ENCODE measurements at regions not wholly inside any gene's neighbourhood (a gene's known extent, or its start where the extent isn't known, plus 50 kb on each side); places are given as distances from the start of the nearest gene placed in this dataset.
"Not testable (repeated sequence)": the region's sequence is repeated elsewhere in the genome, so short reads cannot be mapped to it uniquely, and the experiment has no call there.

DNA sequence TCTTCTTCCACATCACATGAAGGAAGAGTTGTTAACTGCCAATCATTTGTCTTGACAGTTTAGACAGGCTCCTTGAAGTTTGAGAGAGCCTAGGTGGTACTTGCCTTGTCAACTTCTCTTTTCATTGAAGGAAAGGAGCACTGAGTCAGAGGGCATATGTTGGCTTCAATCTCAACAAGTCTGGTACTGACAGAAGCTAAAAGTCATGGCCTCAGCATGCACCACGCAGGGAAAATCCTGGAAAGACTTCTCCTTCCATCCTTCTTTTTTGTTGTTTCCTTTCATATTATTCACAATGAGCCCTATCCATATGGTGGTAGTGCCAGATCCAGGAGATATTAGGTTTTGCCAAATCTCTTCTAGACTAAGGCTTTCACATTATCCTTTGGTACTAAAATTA lies 1272.5 kb downstream of the ROBO1 start:
- Histone ChIP-seq H3K4me1 (ENCODE audit: control insufficient read depth in 1 of 2, insufficient read depth in 2 of 2, low read length in 2 of 2) (peaks cover 0 to 4% of the 10 kb centered on the region in 2 donors), H3K27me3 (ENCODE audit: low read depth, low read length) (no peaks in the 10 kb centered on the region), H3K27ac (ENCODE audit: low read length) (no peak overlapping the region)

DNA sequence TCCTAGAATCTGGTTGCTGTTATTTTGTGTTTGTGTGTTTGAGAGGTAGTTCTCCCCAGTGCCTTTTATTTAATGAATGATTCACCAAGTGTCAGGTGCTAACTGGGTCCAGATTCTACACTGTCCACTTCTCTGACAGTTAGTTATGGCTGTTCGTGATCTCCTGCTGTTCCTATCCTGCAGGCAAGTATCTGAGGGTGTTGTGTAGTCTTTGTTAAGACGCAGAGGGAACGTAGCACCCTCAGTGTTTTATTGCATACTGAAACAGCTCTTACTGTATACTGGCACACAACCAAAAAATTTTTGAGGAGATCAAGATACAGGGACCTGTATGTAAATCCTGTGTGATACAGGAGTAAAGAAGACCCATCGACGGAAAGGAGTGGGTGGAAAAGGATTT lies 1271.3 kb downstream of the ROBO1 start:
- peaks cover 0 to 4% of the 10 kb centered on the region in 2 donors for H3K4me1 ChIP-seq (ENCODE audit: control insufficient read depth in 1 of 2, insufficient read depth in 2 of 2, low read length in 2 of 2)
- no peaks in the 10 kb centered on the region for H3K36me3 ChIP-seq (ENCODE audit: control insufficient read depth in 1 of 2, insufficient read depth in 2 of 2, low read length in 2 of 2)
- H3K27ac ChIP-seq (ENCODE audit: low read length): no peak overlapping the region
- no peaks in the 10 kb centered on the region for H3K9me3 ChIP-seq (ENCODE audit: control insufficient read depth in 1 of 2, low read length in 2 of 2)
- H3K27me3 ChIP-seq (ENCODE audit: low read depth, low read length): no peaks in the 10 kb centered on the region
- H3K4me3 ChIP-seq (ENCODE audit: low read depth in 1 of 2, low read length in 2 of 2): no peak overlapping the region

More for the DNA sequence above, 1272.5 kb downstream of the ROBO1 start:
- no peaks in the 10 kb centered on the region for H3K9me3 ChIP-seq (ENCODE audit: control insufficient read depth in 1 of 2, low read length in 2 of 2)
- no peaks in the 10 kb centered on the region for H3K36me3 ChIP-seq (ENCODE audit: control insufficient read depth in 1 of 2, insufficient read depth in 2 of 2, low read length in 2 of 2)
- no peak overlapping the region for H3K4me3 ChIP-seq (ENCODE audit: low read depth in 1 of 2, low read length in 2 of 2)

DNA sequence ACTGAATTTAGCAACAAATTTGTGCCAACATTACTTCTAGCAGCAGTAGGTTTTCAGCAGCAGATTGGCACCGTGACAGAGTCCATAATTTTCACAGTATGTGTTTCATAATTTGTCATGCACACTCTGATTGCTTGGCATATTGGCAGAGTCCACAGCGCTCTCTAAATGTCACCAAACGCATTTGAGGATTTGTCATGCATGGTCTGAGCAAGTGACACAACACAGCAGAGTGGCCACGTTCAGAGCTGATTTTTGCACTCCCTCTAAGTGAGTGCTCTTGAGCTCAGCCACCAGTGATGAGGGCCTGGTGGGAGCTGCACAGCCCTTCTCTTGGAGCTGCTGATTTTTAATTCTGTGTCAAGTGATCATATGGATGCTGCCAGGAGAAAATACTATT lies 1270.8 kb downstream of the ROBO1 start:
- Histone ChIP-seq H3K9me3 (ENCODE audit: control insufficient read depth in 1 of 2, low read length in 2 of 2) (no peaks in the 10 kb centered on the region), H3K4me3 (ENCODE audit: low read depth in 1 of 2, low read length in 2 of 2) (no peak overlapping the region), H3K27me3 (ENCODE audit: low read depth, low read length) (no peaks in the 10 kb centered on the region), H3K36me3 (ENCODE audit: control insufficient read depth in 1 of 2, insufficient read depth in 2 of 2, low read length in 2 of 2) (no peaks in the 10 kb centered on the region), H3K4me1 (ENCODE audit: control insufficient read depth in 1 of 2, insufficient read depth in 2 of 2, low read length in 2 of 2) (peaks cover 0 to 4% of the 10 kb centered on the region in 2 donors), H3K27ac (ENCODE audit: low read length) (no peak overlapping the region)

DNA sequence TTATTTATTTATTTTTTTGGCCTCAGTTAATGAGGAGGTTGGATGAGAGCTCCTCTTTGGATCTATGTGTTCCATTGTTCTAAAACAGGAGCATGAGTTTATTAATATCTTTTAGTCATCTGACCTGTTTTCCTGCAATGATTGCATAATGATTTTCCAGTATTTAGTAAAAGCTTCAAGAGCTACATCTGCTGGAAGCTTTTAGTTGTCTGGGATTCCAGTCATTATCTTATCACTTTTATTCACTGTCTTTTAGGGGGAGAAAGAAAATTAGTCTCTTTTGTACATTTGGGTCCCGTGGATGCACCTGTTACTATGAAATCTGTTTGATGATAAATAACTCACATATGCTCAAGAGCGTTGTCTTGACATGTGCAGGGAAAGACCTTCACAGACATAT lies 1270.0 kb downstream of the ROBO1 start:
- H3K36me3 ChIP-seq (ENCODE audit: control insufficient read depth in 1 of 2, insufficient read depth in 2 of 2, low read length in 2 of 2): no peaks in the 10 kb centered on the region
- H3K4me1 ChIP-seq (ENCODE audit: control insufficient read depth in 1 of 2, insufficient read depth in 2 of 2, low read length in 2 of 2): peaks cover 0 to 4% of the 10 kb centered on the region in 2 donors
- no peak overlapping the region for H3K27ac ChIP-seq (ENCODE audit: low read length)
- H3K4me3 ChIP-seq (ENCODE audit: low read depth in 1 of 2, low read length in 2 of 2): no peak overlapping the region
- no peaks in the 10 kb centered on the region for H3K9me3 ChIP-seq (ENCODE audit: control insufficient read depth in 1 of 2, low read length in 2 of 2)
- H3K27me3 ChIP-seq (ENCODE audit: low read depth, low read length): no peaks in the 10 kb centered on the region

DNA sequence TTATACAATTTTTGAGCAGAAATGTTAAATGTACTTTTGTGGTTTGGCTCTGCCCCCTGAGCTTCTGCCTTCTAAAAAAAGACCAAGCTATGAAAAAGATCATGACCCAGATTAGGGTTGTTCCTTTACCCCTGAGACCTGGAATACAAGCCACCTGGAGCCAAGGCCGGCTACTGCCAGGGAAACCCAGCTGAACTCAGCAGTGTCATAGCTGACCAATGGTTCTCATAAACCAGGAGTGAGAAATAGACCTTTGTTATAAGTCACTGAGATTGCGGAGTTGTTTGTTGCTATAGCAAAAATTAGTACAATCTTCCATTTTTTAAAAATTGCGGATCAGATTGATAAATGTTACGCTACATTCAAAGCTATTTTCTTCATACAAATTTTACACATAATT lies 1261.7 kb downstream of the ROBO1 start:
- no peaks in the 10 kb centered on the region for H3K36me3 ChIP-seq (ENCODE audit: control insufficient read depth in 1 of 2, insufficient read depth in 2 of 2, low read length in 2 of 2)
- H3K4me1 ChIP-seq (ENCODE audit: control insufficient read depth in 1 of 2, insufficient read depth in 2 of 2, low read length in 2 of 2): no peaks in the 10 kb centered on the region
- no peak overlapping the region for H3K27ac ChIP-seq (ENCODE audit: low read length)
- H3K9me3 ChIP-seq (ENCODE audit: control insufficient read depth in 1 of 2, low read length in 2 of 2): no peaks in the 10 kb centered on the region
- H3K4me3 ChIP-seq (ENCODE audit: low read depth in 1 of 2, low read length in 2 of 2): no peak overlapping the region
- no peaks in the 10 kb centered on the region for H3K27me3 ChIP-seq (ENCODE audit: low read depth, low read length)

DNA sequence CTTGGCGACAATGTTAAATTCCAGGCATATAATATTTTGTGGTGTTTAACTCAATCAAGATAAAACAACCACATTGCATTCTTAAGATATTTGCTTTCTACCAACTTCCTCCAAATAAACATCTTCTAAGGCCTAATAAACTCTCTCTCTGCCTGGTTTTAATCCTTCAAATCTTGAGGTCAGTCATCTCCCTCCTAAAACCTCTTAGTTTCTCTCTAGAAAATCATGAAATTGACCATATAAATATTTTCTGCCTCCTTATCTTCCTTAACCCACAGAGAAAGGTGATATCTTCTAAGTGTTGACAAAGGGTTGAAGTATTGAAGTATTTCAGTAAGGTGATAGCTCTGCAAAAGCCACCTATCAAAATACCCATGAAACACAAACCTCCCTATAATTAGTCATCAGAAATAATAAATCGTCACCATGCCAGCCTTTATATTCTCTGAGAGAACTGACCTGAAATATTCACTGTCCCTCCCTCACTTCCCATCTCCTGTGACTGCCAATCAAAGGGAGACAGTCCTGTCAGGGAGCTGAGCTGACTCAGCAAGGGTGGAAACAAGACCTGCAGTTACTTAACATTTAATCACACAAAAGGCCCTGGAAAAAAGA lies 1261.1 kb downstream of the ROBO1 start:
- no peaks in the 10 kb centered on the region for H3K4me1 ChIP-seq (ENCODE audit: control insufficient read depth in 1 of 2, insufficient read depth in 2 of 2, low read length in 2 of 2)
- H3K36me3 ChIP-seq (ENCODE audit: control insufficient read depth in 1 of 2, insufficient read depth in 2 of 2, low read length in 2 of 2): no peaks in the 10 kb centered on the region
- H3K27ac ChIP-seq (ENCODE audit: low read length): no peak overlapping the region
- H3K9me3 ChIP-seq (ENCODE audit: control insufficient read depth in 1 of 2, low read length in 2 of 2): no peaks in the 10 kb centered on the region
- no peaks in the 10 kb centered on the region for H3K27me3 ChIP-seq (ENCODE audit: low read depth, low read length)
- no peak overlapping the region for H3K4me3 ChIP-seq (ENCODE audit: low read depth in 1 of 2, low read length in 2 of 2)

DNA sequence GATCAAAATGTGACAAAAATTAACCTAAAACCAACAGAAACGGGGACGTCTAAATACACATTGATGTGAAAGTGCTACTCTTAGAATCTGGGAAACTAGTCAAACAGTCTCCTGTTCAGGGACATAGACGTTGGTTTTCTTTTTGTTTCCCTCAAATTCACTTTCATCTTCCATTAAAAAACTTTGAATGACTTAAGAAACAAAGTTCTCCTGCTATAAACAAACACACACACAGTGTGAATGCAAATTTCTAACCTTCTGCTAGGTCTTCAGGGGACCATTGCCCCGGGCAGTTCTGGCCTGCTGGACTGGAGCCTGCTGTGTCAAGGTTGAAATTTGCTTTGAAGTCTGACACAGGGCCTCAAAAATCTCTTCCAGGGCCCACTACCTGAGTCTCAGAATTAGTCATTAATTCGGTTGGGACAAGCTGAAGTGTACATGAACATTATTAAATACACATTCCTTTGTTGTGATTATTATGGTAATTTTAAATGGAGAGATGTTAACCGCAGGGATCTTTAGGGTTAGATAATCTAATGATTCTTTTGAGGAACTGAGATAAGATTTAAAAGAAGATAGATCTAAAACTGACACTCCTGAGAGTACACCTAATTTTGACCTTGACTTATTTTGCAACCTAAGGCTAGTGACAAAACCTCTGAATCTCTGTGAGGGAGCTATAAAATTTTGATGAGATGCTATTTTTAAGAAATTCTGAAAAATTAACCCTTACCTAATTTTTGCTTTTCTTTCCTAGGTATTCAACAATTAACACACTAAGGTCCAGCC lies 1260.4 kb downstream of the ROBO1 start:
- no peaks in the 10 kb centered on the region for H3K27me3 ChIP-seq (ENCODE audit: low read depth, low read length)

DNA sequence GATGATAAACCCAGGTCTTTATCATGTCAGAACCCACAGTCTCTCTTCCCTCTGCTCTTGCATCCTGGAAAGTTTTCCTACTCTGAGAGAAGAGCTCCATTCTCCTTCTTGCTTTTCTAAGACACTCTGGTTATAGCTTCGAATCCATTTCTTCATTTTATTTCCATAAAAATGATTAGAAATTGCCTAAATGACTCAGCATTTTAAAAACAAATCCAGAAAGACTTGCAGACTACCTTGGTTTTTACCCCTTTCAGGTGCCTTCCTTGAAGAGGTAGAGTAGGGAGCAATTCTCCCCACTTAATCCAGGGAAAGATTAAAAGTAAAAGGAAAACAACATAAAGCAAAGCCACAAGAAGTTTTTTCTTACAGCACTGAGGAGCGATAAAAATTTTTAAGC lies 1256.0 kb downstream of the ROBO1 start:
- H3K27ac ChIP-seq (ENCODE audit: low read length): no peak overlapping the region
- H3K36me3 ChIP-seq (ENCODE audit: control insufficient read depth in 1 of 2, insufficient read depth in 2 of 2, low read length in 2 of 2): no peaks in the 10 kb centered on the region
- H3K9me3 ChIP-seq (ENCODE audit: control insufficient read depth in 1 of 2, low read length in 2 of 2): no peaks in the 10 kb centered on the region
- no peaks in the 10 kb centered on the region for H3K27me3 ChIP-seq (ENCODE audit: low read depth, low read length)
- no peaks in the 10 kb centered on the region for H3K4me1 ChIP-seq (ENCODE audit: control insufficient read depth in 1 of 2, insufficient read depth in 2 of 2, low read length in 2 of 2)
- no peak overlapping the region for H3K4me3 ChIP-seq (ENCODE audit: low read depth in 1 of 2, low read length in 2 of 2)

More for the DNA sequence above, 1260.4 kb downstream of the ROBO1 start:
- Histone ChIP-seq H3K27ac (ENCODE audit: low read length) (no peak overlapping the region), H3K36me3 (ENCODE audit: control insufficient read depth in 1 of 2, insufficient read depth in 2 of 2, low read length in 2 of 2) (no peaks in the 10 kb centered on the region), H3K9me3 (ENCODE audit: control insufficient read depth in 1 of 2, low read length in 2 of 2) (no peaks in the 10 kb centered on the region), H3K4me3 (ENCODE audit: low read depth in 1 of 2, low read length in 2 of 2) (no peak overlapping the region), H3K4me1 (ENCODE audit: control insufficient read depth in 1 of 2, insufficient read depth in 2 of 2, low read length in 2 of 2) (no peaks in the 10 kb centered on the region)

DNA sequence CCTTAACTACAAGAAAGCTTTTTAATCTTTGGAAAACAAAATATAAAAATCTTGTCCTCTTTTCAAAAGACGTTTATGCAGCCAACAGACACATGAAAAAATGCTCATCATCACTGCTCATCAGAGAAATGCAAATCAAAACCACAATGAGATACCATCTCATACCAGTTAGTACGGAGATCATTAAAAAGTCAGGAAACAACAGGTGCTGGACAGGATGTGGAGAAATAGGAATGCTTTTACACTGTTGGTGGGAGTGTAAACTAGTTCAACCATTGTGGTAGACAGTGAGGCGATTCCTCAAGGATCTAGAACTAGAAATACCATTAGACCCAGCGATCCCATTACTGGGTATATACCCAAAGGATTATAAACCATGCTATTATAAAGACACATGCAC lies 1255.0 kb downstream of the ROBO1 start:
- not testable (repeated sequence) for H3K9me3 ChIP-seq (ENCODE audit: control insufficient read depth in 1 of 2, low read length in 2 of 2); H3K27ac ChIP-seq (ENCODE audit: low read length); H3K36me3 ChIP-seq (ENCODE audit: control insufficient read depth in 1 of 2, insufficient read depth in 2 of 2, low read length in 2 of 2); H3K4me3 ChIP-seq (ENCODE audit: low read depth in 1 of 2, low read length in 2 of 2); H3K27me3 ChIP-seq (ENCODE audit: low read depth, low read length); H3K4me1 ChIP-seq (ENCODE audit: control insufficient read depth in 1 of 2, insufficient read depth in 2 of 2, low read length in 2 of 2)

DNA sequence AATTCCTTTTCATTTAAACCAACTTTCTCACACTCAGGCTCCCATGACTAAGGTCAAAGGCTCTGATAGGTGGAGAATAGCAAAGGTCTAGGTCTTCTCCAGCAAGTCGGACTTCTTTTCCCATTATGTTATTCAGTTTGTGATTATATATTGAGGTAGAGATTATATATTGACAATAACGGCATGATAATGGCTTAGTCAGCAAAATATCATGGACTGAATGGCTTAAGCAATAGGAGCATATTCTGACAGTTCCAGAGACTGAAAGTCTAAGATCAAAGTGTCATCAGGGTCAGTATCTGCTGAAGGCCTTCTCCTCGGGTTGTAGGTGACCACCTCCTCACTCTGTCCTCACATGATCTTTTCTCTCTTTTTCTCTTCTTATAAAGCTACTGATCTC lies 1251.4 kb downstream of the ROBO1 start:
- Histone ChIP-seq H3K4me1 (ENCODE audit: control insufficient read depth in 1 of 2, insufficient read depth in 2 of 2, low read length in 2 of 2) (no peaks in the 10 kb centered on the region), H3K4me3 (ENCODE audit: low read depth in 1 of 2, low read length in 2 of 2) (no peak overlapping the region), H3K27me3 (ENCODE audit: low read depth, low read length) (no peaks in the 10 kb centered on the region), H3K36me3 (ENCODE audit: control insufficient read depth in 1 of 2, insufficient read depth in 2 of 2, low read length in 2 of 2) (no peaks in the 10 kb centered on the region), H3K9me3 (ENCODE audit: control insufficient read depth in 1 of 2, low read length in 2 of 2) (no peaks in the 10 kb centered on the region), H3K27ac (ENCODE audit: low read length) (no peak overlapping the region)

DNA sequence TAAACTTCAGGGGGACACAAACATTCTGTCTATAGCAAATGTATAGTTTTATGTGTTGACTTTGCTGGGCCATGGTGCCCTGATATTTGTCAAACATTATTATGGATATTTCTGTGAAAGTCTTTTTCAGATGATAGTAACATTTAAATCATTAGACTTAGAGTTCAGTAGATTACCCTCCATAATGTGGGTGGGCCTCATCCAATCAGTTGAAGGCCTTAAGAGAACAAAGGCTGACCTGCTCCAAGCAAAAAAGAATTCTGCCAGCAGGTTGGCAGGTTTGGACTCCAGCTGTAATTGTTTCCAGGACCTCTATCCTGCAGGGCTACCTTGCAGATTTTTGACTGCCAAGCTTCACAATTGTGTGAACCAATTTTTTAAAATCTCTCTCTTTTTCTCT lies 1250.9 kb downstream of the ROBO1 start:
- no peaks in the 10 kb centered on the region for H3K9me3 ChIP-seq (ENCODE audit: control insufficient read depth in 1 of 2, low read length in 2 of 2)
- H3K36me3 ChIP-seq (ENCODE audit: control insufficient read depth in 1 of 2, insufficient read depth in 2 of 2, low read length in 2 of 2): no peaks in the 10 kb centered on the region
- H3K4me1 ChIP-seq (ENCODE audit: control insufficient read depth in 1 of 2, insufficient read depth in 2 of 2, low read length in 2 of 2): no peaks in the 10 kb centered on the region
- no peak overlapping the region for H3K27ac ChIP-seq (ENCODE audit: low read length)
- H3K4me3 ChIP-seq (ENCODE audit: low read depth in 1 of 2, low read length in 2 of 2): no peak overlapping the region
- H3K27me3 ChIP-seq (ENCODE audit: low read depth, low read length): no peaks in the 10 kb centered on the region

DNA sequence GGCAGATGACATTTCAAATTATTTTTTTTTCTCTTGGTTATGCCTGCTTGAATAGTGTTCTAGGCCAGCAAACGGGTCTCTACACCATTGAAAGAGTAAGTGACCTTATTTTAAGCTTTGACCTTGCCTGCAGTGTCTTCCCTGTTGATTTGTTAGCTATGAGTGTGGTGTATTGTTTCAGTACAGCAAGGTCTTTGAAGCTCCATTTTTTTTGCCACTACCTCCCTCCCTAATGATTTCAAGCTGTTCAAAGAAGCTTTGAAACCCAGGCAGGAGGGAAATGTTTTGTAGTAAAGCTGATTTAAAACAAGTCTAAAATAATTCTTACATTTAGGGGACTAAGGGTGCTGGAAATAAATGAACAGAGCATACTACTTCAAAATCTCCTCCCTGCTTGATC lies 1249.8 kb downstream of the ROBO1 start:
- no peaks in the 10 kb centered on the region for H3K27me3 ChIP-seq (ENCODE audit: low read depth, low read length)
- no peak overlapping the region for H3K27ac ChIP-seq (ENCODE audit: low read length)
- no peaks in the 10 kb centered on the region for H3K9me3 ChIP-seq (ENCODE audit: control insufficient read depth in 1 of 2, low read length in 2 of 2)
- H3K4me1 ChIP-seq (ENCODE audit: control insufficient read depth in 1 of 2, insufficient read depth in 2 of 2, low read length in 2 of 2): no peaks in the 10 kb centered on the region
- no peak overlapping the region for H3K4me3 ChIP-seq (ENCODE audit: low read depth in 1 of 2, low read length in 2 of 2)
- no peaks in the 10 kb centered on the region for H3K36me3 ChIP-seq (ENCODE audit: control insufficient read depth in 1 of 2, insufficient read depth in 2 of 2, low read length in 2 of 2)
